HG02623 (cell line): ENCODE measurements at regions not wholly inside any gene's neighbourhood (a gene's known extent, or its start where the extent isn't known, plus 50 kb on each side); places are given as distances from the start of the nearest gene placed in this dataset.
A peak's percentile ranks its signal among the peaks of the same experiment; 100 is the strongest.

ENCODE experiments used
- ATAC-seq: cut with Tn5 transposase; IDR thresholded peaks from one replicate; pipeline ENCODE4 v1.9.1; 2021; ENCODE audit warnings: moderate library complexity; ENCODE audit not compliant: unreplicated experiment

GRCh38 chr6:91509039-91509438 lies 922.2 kb upstream of the MAP3K7 start:
- ATAC-seq: no peak

- no peak for ATAC-seq
Measured at GRCh38 chr6:91506509-91506908, 919.6 kb upstream of the MAP3K7 start.

- no peak for ATAC-seq
Measured at GRCh38 chr6:91505199-91505598, 918.3 kb upstream of the MAP3K7 start.

GRCh38 chr6:91501930-91502329 lies 915.1 kb upstream of the MAP3K7 start:
- ATAC-seq: no peak

GRCh38 chr6:91500689-91501303 lies 913.9 kb upstream of the MAP3K7 start:
- ATAC-seq: no peak

- no peak for ATAC-seq
Measured at GRCh38 chr6:91498576-91498975, 911.7 kb upstream of the MAP3K7 start.

GRCh38 chr6:91497770-91498169 lies 910.9 kb upstream of the MAP3K7 start:
- no peak for ATAC-seq

- no peak for ATAC-seq
Measured at GRCh38 chr6:91490671-91491301, 903.9 kb upstream of the MAP3K7 start.

GRCh38 chr6:91487696-91488392 lies 901.0 kb upstream of the MAP3K7 start:
- ATAC-seq: no peak

- ATAC-seq: no peak
Measured at GRCh38 chr6:91486200-91486599, 899.3 kb upstream of the MAP3K7 start.

- ATAC-seq: no peak
Measured at GRCh38 chr6:91485047-91485446, 898.2 kb upstream of the MAP3K7 start.

GRCh38 chr6:91483415-91484105 lies 896.7 kb upstream of the MAP3K7 start:
- ATAC-seq: no peak

GRCh38 chr6:91482498-91482897 lies 895.6 kb upstream of the MAP3K7 start:
- ATAC-seq: peak; percentile 76

GRCh38 chr6:91480402-91480801 lies 893.5 kb upstream of the MAP3K7 start:
- no peak for ATAC-seq

- ATAC-seq: no peak
Measured at GRCh38 chr6:91477688-91478087, 890.8 kb upstream of the MAP3K7 start.

GRCh38 chr6:91476000-91476399 lies 889.1 kb upstream of the MAP3K7 start:
- ATAC-seq: peak; percentile 65

- ATAC-seq: no peak
Measured at GRCh38 chr6:91465393-91465792, 878.5 kb upstream of the MAP3K7 start.

- ATAC-seq: no peak
Measured at GRCh38 chr6:91464718-91465117, 877.8 kb upstream of the MAP3K7 start.

GRCh38 chr6:91464201-91464600 lies 877.3 kb upstream of the MAP3K7 start:
- ATAC-seq: no peak

- no peak for ATAC-seq
Measured at GRCh38 chr6:91462241-91462640, 875.4 kb upstream of the MAP3K7 start.

- ATAC-seq: no peak
Measured at GRCh38 chr6:91453224-91453878, 866.5 kb upstream of the MAP3K7 start.
